ENCODE measurements at regions not wholly inside any gene's neighbourhood (a gene's known extent, or its start where the extent isn't known, plus 50 kb on each side); places are given as distances from the start of the nearest gene placed in this dataset.

DNA sequence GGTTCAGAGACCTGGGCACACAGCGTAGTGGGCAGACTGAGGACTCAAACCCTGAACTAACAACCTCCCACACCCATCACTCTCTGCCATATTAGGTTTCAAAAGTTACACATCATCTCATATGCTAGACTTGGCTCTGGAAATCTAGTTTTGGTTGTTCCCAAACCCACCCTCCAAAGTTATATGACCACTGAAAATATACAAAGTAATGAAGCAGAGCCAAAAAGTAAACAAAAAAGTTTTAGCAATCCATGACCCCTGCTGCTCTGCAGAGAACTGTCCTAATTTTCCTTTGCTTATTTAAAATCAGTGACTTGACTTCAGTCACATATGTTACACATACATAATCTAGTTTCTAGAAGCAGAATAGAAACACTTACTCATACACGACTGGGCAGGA, 155.6 kb upstream of the TAS2R1 start:
- Histone ChIP-seq H2AFZ (ENCODE audit: low read depth, low read length) (no peak overlapping the region), H3K27ac (ENCODE audit: low read length) (no peak overlapping the region), H3K9me3 (ENCODE audit: low read length) (no peaks in the 10 kb centered on the region), H4K20me1 (ENCODE audit: insufficient read depth) (no peaks in the 10 kb centered on the region), H3K27me3 (ENCODE audit: insufficient read depth, low read depth, low read length) (no peaks in the 10 kb centered on the region), H3K9ac (ENCODE audit: low read length) (no peak overlapping the region), H3K36me3 (ENCODE audit: insufficient read depth, low read length) (no peaks in the 10 kb centered on the region), H3K4me3 (ENCODE audit: low read length) (no peak overlapping the region), H3K4me2 (ENCODE audit: low read length) (no peak overlapping the region), H3K79me2 (replicated peaks; ENCODE audit: insufficient read depth, low read length) (no peaks in the 10 kb centered on the region), H3F3A (ENCODE audit: insufficient read depth, low read length, poor library complexity, severe bottlenecking) (no peaks in the 10 kb centered on the region), H3K9me2 (ENCODE audit: insufficient read depth, low read length) (no peaks in the 10 kb centered on the region)
- no peak for TF ChIP-seq SMC3 (conservative IDR thresholded peaks at IDR 0.05; ENCODE audit: poor library complexity)
- no peak for TF ChIP-seq POLR2AphosphoS5 (IDR thresholded peaks at IDR 0.05)
- TF ChIP-seq EZH2 (IDR thresholded peaks at IDR 0.05; ENCODE audit: borderline replicate concordance, insufficient read depth, low read length, poor library complexity, severe bottlenecking), result no peak
- no peak for TF ChIP-seq EP300 (conservative IDR thresholded peaks at IDR 0.05; ENCODE audit: poor library complexity, severe bottlenecking)
- no peak for TF ChIP-seq TAF1 (IDR thresholded peaks at IDR 0.05; ENCODE audit: low read depth)
- TF ChIP-seq, protein P1, sequence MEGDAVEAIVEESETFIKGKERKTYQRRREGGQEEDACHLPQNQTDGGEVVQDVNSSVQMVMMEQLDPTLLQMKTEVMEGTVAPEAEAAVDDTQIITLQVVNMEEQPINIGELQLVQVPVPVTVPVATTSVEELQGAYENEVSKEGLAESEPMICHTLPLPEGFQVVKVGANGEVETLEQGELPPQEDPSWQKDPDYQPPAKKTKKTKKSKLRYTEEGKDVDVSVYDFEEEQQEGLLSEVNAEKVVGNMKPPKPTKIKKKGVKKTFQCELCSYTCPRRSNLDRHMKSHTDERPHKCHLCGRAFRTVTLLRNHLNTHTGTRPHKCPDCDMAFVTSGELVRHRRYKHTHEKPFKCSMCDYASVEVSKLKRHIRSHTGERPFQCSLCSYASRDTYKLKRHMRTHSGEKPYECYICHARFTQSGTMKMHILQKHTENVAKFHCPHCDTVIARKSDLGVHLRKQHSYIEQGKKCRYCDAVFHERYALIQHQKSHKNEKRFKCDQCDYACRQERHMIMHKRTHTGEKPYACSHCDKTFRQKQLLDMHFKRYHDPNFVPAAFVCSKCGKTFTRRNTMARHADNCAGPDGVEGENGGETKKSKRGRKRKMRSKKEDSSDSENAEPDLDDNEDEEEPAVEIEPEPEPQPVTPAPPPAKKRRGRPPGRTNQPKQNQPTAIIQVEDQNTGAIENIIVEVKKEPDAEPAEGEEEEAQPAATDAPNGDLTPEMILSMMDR (IDR thresholded peaks at IDR 0.05; ENCODE audit: poor library complexity, severe bottlenecking), result no peak
- TF ChIP-seq, protein P2, sequence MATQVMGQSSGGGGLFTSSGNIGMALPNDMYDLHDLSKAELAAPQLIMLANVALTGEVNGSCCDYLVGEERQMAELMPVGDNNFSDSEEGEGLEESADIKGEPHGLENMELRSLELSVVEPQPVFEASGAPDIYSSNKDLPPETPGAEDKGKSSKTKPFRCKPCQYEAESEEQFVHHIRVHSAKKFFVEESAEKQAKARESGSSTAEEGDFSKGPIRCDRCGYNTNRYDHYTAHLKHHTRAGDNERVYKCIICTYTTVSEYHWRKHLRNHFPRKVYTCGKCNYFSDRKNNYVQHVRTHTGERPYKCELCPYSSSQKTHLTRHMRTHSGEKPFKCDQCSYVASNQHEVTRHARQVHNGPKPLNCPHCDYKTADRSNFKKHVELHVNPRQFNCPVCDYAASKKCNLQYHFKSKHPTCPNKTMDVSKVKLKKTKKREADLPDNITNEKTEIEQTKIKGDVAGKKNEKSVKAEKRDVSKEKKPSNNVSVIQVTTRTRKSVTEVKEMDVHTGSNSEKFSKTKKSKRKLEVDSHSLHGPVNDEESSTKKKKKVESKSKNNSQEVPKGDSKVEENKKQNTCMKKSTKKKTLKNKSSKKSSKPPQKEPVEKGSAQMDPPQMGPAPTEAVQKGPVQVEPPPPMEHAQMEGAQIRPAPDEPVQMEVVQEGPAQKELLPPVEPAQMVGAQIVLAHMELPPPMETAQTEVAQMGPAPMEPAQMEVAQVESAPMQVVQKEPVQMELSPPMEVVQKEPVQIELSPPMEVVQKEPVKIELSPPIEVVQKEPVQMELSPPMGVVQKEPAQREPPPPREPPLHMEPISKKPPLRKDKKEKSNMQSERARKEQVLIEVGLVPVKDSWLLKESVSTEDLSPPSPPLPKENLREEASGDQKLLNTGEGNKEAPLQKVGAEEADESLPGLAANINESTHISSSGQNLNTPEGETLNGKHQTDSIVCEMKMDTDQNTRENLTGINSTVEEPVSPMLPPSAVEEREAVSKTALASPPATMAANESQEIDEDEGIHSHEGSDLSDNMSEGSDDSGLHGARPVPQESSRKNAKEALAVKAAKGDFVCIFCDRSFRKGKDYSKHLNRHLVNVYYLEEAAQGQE (IDR thresholded peaks at IDR 0.05; ENCODE audit: borderline replicate concordance), result no peak
- no peak for TF ChIP-seq MXI1 (conservative IDR thresholded peaks at IDR 0.05; ENCODE audit: poor library complexity, severe bottlenecking)
- no peak for TF ChIP-seq RAD21 (conservative IDR thresholded peaks at IDR 0.05)

GRCh38 chr5:9784231-9784630, 154.1 kb upstream of the TAS2R1 start:
- Histone ChIP-seq H3F3A (ENCODE audit: insufficient read depth, low read length, poor library complexity, severe bottlenecking) (no peaks in the 10 kb centered on the region), H3K27ac (ENCODE audit: low read length) (no peak overlapping the region), H3K27me3 (ENCODE audit: insufficient read depth, low read depth, low read length) (no peaks in the 10 kb centered on the region), H3K4me3 (ENCODE audit: low read length) (no peak overlapping the region), H3K79me2 (replicated peaks; ENCODE audit: insufficient read depth, low read length) (no peaks in the 10 kb centered on the region), H3K36me3 (ENCODE audit: insufficient read depth, low read length) (no peaks in the 10 kb centered on the region), H2AFZ (ENCODE audit: low read depth, low read length) (no peak overlapping the region), H4K20me1 (ENCODE audit: insufficient read depth) (no peaks in the 10 kb centered on the region), H3K9ac (ENCODE audit: low read length) (no peak overlapping the region), H3K9me3 (ENCODE audit: low read length) (no peaks in the 10 kb centered on the region), H3K4me2 (ENCODE audit: low read length) (no peak overlapping the region), H3K9me2 (ENCODE audit: insufficient read depth, low read length) (no peaks in the 10 kb centered on the region)
- TF ChIP-seq, protein P2 (IDR thresholded peaks at IDR 0.05; ENCODE audit: borderline replicate concordance), result no peak
- TF ChIP-seq SMC3 (conservative IDR thresholded peaks at IDR 0.05; ENCODE audit: poor library complexity), result no peak
- TF ChIP-seq, protein P1 (IDR thresholded peaks at IDR 0.05; ENCODE audit: poor library complexity, severe bottlenecking), result no peak
- no peak for TF ChIP-seq RAD21 (conservative IDR thresholded peaks at IDR 0.05)
- TF ChIP-seq POLR2AphosphoS5 (IDR thresholded peaks at IDR 0.05), result no peak
- no peak for TF ChIP-seq TAF1 (IDR thresholded peaks at IDR 0.05; ENCODE audit: low read depth)
- no peak for TF ChIP-seq EZH2 (IDR thresholded peaks at IDR 0.05; ENCODE audit: borderline replicate concordance, insufficient read depth, low read length, poor library complexity, severe bottlenecking)
- TF ChIP-seq MXI1 (conservative IDR thresholded peaks at IDR 0.05; ENCODE audit: poor library complexity, severe bottlenecking), result no peak

Measured in neural cell (in vitro differentiated cells).